COLO668 (cell line): ENCODE measurements at regions not wholly inside any gene's neighbourhood (a gene's known extent, or its start where the extent isn't known, plus 50 kb on each side); places are given as distances from the start of the nearest gene placed in this dataset.

Source experiments
- DNase-seq: peaks from one replicate; lab custom pipeline; 2025; ENCODE audit not compliant: unreplicated experiment; lab: John Stamatoyannopoulos, UW

DNA sequence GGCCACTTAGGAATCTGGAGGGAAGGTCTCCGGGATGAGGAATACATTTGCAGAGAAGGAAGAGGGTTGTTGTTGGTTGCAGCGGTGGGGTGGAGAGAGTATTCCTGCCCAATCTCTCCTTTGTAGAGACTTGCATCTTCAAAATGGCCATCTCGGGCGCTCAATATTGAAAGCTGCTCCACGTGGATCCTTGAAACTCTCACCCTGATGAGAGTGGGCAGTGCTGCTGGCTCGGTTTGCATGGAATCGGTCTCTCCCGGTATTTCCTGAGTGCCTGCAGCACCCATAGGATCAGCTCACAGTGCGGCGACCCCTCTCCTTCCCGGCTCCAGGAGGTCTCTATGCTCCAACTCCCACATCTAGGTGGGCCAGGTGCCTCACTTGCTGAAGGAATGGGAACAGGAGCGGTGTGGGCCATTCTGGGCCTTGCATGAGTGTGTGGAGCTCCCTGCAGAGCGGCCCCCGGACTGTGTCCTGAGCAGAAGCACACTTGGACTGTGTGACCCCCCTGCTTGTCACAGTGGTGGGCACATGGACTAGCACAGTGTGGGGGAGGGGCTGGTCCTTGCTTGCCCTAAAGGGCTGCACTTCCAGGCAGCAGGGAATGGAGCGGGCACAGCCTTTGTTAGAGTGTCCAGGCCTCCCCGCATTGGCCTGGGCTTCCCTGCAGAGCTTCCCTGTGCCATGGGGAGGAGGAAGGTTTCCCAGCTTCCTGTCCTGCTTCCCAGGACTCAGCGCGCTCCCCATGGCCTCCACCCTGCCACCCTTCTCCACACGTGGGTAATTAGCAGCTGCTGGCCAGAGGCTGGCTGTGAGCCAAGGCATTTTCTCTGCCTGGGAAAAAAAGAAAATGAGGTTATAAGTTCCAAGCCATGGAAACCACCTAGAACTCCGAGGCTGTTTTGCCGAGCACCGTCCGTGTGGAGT lies 139.3 kb downstream of the IRF8 start:
- peak; percentile 29 for DNase-seq

DNA sequence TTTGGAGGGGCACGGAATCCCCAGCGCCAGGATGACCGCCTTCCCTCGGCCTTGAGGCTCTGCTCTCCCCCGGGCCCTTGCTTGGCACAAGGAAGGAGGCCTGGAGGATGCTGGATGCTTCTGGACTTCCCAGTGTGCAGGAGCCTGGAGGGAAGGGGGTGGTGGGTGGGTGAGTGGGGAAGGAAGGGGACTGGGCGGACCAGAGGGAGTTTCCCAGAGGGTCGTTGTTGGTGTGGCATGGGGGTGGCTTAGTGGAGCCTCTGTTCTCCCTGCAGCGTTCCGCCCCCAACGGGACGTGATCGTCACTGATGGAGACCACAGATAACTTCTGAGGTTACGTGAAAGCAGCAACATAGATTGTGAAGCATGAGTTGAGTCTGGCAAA lies 140.0 kb downstream of the IRF8 start:
- DNase-seq = no peak

DNA sequence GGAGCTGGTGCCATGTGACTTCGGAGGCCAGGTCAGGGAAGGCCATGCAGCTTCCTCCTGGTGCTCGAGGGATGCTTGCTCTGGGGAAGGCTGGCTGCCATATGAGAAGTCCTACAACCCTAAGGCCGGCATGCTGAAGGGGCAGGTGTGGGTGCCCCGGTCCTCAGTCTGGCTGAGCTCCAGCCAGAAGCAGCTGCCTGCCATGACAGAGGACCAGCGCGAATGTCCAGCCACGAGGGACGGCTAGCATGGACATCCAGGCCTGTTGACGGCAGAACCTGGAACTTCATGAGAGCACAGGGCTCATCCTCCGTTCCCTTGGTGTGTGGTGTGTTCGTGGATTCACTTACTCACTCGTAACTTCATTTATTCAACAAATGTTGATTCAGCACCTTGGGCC lies 140.6 kb downstream of the IRF8 start:
- no peak for DNase-seq

DNA sequence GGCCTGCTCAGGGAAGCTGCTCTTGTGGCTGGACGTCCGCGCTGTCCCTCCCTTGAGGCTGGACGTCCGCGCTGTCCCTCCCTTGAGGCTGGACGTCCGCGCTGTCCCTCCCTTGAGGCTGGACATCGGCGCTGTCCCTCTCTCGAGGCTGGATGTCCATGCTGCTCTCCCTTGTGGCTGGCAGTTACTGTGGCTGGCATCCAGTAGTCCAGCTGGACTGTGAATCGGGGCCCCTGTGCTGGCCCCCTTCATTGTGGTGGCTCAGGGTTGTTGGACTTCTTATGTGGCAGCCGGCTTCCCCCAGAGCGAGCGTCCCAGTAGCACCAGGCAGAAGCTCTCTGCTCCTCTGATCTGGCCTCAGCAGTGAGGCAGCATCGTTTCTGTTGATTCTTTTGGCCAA lies 141.5 kb downstream of the IRF8 start:
- DNase-seq = no peak

DNA sequence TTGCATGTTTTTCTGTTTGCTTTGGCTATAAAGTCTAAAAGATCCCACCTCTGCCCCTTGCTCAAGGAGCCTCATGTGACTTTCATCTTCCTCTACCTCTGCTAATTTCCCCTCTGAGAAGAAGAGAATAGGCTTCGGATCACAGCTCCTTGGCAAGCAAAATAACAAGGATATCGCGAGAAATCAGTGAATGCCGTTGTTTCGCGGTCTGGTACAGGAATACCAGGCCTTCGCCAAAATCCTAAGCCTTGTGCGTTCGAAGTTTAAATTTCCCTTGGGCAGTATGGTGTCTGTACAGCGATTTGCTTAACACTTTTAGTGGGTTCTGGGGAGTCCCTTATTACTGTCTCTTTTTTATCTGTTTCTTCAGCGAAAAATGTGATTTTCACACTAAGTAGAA lies 142.3 kb downstream of the IRF8 start:
- no peak for DNase-seq

DNA sequence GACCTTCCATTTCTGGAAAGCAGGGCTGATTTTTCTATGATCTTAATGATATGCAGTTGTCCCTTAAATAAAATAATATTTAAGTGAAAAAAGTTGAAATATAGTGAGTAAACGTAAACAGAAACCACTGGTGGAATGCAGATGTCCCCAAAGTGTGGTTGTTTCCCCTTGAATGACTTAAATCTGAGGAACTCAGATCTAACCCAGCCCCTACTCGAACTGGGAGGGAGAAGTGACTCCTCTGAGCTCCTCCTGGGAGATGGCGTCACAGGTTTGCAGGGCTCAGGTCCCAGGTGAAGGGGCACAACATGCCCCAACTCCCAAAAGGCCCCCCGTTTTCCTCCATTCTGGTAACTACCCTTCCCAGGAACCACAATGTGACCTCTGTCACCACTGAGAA lies 142.8 kb downstream of the IRF8 start:
- no peak for DNase-seq

DNA sequence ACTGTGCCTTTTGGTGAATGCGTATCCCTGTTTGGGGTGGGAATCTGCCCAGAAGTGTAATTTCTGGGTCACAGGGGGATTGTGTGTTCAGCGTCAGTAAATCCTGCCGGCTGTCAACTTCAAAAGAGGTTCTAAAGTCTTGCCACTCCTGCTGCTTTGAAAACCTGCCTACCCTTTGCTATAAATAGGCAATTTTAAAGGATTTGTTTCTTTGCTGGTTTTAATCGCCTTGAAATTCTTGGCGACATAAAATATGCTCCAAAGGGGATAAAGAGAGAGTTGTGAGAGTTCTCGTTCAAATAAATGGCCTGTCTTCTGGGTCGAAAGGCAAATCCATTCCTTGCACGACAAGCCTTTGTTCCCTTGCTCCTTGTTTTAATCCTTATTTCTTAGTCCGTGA lies 143.4 kb downstream of the IRF8 start:
- no peak for DNase-seq

DNA sequence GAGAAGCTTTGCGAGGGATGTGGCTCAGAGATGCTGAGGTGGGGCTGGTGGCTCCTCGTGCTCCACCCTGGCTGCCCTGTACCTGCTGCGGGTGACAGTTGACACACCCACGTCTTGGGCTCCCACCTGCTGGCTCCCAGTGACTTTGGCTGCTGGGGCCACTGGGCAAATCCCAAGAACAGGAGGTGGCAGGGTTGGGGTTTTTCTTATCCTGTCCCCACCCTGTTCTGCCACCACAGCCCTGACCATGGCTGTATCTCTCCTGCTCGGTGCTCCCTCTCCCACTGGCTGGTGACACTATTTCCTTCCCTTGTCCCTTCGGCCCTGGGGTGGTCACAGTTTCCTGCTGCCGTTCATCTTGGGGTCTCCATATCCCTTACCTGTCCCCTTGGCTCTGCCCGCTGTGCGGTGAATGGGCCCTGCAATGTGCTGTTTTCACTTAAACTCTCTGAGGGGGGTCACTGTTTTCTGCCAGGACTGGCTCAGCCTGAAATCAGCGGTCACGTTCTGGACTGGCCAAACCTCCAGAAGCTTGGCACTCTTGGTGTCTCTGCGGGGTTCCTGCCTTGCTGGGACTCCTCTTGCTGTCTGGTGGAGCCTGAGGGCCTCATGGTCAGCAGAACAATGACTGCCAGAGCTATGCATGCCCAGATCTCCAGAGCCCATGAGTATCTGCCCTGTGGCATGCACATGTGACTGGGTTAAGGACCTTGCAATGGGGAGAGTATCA lies 144.2 kb downstream of the IRF8 start:
- DNase-seq = no peak

DNA sequence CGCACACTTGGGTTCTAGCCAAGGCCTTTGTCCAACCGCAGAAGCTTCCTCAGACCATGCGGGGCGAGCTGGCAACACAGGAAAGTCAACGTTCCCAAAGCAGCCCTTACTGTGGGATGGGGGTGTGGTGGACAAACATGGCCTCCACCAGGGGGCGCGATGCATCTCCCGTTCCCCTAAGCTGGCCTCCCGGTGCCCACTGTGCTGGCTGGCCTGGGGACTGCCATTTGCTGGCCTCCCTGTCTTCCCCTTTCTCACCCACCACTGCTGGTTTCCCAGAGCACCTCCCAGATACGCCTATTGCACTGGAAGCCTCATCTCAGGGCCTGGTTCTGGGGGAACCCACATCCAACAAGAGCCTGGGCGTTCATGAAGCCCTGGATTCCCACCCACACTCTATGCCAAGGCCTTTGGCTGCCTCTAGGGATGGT lies 145.3 kb downstream of the IRF8 start:
- DNase-seq = peak; percentile 22

DNA sequence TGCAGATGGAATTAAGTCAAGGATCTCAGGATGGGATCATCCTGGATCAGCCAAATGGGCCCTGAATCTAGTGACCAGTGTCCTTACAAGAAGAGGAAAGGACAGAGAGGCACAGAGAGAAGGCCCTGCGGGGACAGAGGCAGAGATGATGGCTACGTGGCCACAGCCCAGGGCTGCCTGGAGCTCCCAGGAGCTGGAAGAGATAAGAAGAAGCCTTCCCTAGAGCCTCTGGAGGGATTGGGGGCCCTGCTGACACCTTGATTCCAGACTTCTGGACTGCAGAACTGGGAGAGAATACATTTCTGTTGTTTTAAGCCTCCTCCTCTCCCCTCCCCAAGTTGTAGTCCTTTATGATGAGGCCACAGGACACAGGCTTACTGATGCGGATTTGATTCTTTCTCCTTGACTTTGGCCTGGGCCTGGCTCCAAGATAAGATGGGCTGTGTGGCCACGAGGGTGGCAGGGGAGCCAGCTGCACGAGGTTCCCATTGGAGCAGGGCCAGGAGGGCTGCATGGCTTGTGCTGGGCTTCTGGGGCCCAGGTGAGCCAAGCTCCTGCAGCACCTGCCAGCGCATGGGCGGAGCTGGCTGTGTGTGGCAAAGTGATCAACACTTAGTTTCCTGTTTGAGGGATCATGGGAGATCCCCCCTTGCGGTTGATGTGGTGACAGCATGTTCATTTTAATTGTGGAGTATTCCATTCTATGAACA lies 146.1 kb downstream of the IRF8 start:
- DNase-seq = peak; percentile 31

DNA sequence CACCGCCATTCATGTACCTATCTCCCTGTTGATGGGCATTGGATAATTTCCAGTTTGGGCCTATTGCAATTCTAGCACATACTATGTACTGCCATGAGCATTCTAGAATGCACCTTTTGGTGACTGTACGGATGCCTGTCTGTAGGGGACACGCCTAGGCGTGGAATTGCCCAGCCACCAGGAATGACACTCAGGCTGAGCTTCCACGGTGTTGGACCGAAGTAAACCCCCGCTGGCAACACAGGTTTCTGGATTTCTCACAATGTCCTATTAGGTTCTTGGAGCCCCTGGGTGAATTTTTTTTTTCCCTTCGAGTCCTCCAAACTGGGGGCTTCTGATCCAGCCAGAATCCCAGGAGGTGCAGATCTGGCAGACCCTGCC lies 146.6 kb downstream of the IRF8 start:
- DNase-seq = no peak

DNA sequence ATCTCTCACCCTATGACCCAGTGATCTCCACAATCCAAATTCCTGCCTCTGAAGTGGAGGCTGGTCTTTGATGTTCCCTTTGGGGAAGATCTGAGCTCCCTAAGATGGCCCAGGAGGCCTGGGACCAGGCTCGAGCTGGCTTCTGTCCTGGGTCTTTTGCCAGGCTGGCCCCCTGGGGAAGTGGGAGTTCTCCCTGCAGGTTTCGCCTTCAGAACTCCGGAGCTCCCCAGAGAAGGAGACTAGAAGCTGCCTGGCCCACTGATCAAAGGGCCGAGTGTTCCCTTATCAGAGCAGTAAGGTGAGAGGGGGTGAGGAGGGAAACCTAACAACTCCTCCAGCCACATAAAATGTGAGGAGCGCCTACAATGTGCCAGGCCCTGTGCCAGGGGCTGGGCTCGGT lies 147.1 kb downstream of the IRF8 start:
- no peak for DNase-seq

DNA sequence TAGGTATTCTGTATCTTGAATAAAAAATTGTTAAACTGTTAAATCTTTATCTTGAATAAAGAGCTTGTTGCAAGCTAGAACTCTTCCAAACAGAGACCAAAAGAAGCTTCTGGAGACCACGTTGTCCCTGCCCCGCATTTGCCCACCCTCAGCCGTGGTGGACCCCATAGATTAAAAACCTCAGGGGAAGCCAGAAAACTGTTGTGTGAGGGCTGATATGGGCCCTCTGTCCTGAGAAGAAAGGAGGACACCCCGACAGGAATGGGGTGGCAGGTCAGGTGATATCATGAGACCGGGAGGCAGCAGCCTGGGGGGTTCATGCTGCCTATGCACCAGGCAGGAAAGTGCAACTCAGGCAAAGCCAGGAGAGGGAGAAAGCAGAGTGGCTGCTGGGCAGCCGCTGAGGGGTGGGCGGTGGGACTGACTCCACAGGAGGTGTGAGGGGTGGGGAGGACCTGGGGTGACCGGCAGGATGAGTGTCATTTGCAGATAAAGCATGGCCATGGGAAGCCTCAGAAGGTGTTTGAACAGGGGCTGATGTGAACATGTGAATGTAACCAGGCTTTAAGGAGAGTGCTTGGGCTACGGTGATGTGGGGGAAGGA lies 147.8 kb downstream of the IRF8 start:
- DNase-seq = no peak

DNA sequence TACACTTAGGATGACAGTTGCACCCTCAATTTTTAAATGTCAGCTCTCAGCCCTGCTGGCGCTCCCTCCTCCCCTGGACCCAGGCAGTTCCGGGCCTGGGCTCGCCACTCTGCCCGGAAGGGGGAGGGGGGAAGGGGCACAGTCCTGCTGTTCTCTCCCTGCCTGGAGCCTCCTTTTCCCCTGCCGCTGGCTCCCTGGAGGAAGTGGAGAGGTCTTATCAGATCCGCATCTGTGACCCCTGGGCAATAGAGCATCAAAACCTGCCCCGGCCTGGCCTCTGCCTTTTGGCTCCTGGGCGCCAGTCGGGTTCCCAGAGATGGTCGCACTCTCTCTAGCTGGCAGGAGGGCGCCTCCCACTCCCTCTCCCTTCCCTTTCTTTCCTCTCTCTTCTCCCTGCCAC lies 149.3 kb downstream of the IRF8 start:
- DNase-seq = no peak

DNA sequence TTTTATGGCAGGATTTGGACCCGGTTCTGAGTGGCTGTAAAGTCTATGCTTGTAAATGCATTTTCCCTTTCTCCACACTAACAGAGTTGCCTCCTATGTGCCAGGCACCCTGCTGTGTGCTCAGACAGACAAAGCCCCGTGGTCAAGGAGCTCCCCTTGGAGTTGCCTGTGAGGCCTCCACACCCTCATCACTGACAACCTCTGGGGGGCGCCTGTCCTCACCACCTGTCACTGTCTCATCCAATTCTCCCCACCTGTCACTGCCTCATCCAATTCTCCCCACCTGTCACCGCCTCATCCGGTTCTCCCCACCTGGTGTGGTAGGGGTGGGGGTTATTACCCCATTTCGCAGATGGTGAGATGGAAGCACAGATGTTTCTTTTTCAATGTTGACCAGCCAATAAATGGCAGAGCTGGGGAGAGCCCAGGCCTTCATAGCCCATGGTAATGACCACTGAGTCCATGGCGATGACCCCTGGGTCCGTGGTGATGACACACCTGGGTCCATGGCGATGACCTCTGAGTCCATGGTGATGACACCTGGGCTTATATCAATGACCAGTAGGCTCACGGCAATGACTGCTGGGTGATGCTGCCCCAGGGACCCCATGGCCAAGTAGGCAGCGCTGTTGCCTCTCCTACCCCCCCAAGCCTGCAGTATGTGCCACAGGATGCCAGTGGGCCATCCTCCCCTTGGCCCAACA lies 150.1 kb downstream of the IRF8 start:
- DNase-seq = no peak

DNA sequence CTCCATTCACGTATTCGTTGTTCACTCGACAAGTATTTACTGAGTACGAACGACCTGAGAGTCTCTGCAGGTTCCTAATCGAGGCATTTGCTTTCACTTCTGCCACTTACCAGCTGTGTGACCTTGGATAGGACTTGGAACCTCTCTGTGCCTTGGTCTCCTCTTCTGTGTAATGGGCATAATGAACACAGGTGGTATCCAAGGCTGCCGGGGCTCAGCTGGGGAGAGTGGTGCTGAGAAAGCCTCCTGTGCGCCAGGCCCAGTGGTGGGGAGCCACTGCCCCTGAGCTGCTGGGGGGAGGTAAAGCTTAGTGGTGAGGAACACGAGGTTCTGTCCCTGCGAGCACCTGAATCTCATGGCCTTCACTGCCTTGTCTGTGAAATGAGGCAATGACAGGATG lies 150.7 kb downstream of the IRF8 start:
- DNase-seq = no peak

DNA sequence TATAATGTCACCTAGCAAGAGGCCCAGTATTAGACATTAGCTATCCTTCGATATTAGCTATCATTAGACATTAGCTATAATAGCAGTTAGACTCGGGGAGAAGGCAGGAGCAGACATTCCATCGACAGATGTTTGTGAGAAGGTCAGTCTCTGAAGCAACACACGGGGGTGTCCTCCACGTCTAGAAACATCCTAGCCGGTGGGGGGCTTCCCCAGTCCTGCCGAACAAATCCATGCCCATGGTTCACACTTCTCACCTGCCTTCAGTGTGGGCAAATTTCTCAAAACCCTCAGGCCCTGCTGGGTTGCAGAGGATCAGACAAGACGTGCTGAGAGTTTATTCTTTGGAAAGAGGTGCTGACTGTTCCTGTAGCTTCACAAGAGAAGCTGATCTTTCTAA lies 151.1 kb downstream of the IRF8 start:
- DNase-seq = no peak

DNA sequence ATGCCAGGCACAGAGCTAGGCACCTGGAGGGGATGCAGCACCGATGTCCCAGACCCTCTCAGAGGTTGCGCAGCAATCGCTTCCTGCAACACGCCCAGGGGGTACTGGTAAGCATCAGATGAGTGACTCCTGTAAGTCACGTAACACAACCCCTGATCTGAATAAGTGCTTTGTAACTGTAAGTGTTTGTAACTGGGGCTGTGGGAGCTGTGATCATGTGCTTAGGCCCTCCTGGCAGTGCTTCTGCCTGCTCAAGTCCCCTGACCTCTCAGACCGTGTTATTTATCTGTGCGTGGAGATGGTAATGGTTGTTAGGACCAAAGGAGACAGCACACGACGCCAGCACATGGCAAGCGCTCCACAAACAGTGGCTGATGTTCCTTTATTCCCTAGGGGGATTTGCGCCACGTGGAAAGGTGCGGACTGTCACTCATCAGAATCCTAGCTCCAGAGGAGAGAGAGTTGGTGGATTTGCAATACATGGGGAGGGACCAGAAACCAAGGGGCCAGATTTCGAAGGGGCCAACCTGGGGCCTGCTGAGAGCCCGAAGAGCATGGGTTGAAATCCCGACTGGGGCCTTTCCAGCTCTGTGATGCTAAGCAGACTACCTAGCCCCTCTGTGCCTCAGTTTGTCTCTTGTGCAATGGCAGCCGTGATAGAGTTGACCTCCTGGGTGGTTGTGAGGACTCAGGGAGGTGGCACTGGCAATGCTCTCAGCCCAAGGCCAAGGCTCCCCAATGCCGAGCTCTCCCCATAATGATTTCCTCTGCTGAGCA lies 151.8 kb downstream of the IRF8 start:
- DNase-seq = no peak

DNA sequence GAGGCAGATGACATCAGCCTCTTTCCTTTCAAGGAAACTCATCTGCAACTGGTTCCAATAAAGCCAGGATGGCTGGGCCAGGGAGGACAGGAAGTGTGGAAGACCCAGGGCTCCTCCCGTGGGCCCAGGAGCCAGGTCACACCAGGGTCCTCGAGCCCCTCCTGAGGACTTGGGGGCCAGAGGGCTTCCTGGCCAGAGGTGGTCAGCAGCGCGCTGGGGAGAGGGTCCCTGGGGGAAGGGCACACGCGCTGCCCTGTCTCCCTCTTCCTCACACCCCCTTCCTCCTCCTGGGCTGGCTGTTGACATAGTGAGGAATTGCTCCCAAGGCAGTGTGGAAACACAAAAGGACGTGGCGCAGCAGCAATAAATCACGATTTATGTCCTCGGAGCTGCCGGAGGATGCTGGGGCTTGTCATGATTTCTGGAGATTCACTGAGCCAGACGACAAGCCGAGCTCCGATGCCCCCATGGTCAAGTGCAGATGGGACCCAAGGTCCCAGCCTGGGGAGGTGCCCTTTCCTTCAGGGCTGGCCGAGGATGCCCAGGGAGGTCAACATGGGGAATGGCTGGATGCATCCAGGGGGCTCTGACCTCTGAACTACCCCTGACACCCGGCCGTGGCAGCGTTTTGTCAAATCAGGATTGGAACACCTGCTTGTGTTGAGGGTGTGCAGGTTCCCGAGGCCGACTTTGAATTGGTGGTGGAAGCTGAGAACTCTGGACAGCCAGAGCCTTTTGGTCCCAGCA lies 152.6 kb downstream of the IRF8 start:
- DNase-seq = no peak
